ENCODE measurements at regions not wholly inside any gene's neighbourhood (a gene's known extent, or its start where the extent isn't known, plus 50 kb on each side); places are given as distances from the start of the nearest gene placed in this dataset.

- no peak for DNase-seq (ENCODE audit: low read depth, low spot score)
- no peak overlapping the region for H3K4me3 ChIP-seq (ENCODE audit: low read length)
Observed at GRCh38 chr22:49431551-49431950, 396.1 kb downstream of the BRD1 start.

- H3K4me3 ChIP-seq (ENCODE audit: low read length) = no peak overlapping the region
- no peak for DNase-seq (ENCODE audit: low read depth, low spot score)
Observed at GRCh38 chr22:49429066-49429465, 398.6 kb downstream of the BRD1 start.

DNA sequence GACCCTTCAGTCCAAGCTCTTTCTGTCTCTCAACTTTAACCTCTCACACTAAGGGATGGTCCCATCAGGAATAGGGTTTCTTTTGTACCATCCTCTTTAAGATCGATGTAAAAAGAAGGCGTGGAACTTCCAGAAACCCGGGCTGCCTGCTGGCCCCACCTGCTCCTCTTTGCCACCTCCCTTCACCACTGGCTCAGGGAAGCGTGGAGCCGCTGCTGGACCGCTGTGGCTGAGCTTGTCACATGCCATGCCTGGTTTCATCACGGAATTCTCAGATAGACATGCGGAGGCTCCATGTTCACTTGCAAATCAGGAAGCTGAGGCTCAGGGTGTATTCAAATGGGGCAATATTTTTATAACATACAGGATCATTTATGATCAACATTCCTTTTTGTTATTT is 399.7 kb downstream of the BRD1 start:
- H3K4me3 ChIP-seq (ENCODE audit: low read length) = no peak overlapping the region
- DNase-seq (ENCODE audit: low read depth, low spot score) = no peak

DNA sequence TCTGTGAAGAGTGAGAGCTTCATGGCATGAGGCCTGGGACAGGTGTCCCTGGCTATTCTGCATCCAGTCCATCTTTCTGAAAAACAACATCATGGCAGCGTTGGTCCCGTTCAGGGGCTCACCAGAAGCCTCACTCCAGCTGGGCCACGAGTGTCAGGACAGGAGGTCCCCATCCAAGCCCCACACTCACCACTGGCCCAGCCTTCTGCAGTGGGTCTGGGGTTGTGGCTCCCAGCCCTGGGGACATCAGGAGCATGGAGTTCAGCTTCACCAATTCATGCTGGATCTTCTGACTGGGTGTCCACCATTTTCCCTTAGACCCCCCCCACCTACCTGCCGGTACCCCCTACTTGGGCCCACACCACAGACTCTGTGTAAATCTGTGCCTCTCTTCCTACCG is 400.3 kb downstream of the BRD1 start:
- no peak for DNase-seq (ENCODE audit: low read depth, low spot score)
- no peak overlapping the region for H3K4me3 ChIP-seq (ENCODE audit: low read length)

DNA sequence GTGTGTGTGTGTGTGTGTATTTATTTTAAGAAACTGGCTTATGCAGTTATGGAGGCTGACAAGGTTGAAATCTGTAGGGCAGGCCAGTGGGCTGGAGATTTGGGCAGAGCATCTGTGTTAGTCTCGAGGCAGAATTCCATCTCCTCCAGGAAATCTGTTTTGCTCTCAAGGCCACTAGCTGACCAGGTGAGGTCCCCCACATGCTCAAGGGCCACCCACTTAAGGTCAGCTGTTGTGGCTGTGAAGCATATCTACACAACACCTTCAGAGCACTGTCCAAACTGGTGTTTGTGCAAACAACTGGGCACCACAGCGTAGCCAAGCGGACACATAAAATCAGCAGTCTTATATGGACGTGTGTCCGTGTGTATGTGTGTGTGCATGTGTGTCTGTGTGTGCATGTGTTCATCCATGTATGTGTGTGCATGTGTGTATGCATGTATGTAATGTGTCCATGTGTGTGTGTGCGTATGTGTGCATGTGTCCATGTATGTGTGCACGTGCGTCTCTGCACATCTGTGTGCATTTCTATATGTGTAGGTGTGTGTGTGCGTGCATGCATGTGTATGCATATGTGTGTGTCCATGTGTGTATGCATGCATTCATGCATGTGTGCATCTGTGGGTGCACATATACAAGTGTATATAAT is 400.9 kb downstream of the BRD1 start:
- no peak for DNase-seq (ENCODE audit: low read depth, low spot score)
- no peak overlapping the region for H3K4me3 ChIP-seq (ENCODE audit: low read length)

DNA sequence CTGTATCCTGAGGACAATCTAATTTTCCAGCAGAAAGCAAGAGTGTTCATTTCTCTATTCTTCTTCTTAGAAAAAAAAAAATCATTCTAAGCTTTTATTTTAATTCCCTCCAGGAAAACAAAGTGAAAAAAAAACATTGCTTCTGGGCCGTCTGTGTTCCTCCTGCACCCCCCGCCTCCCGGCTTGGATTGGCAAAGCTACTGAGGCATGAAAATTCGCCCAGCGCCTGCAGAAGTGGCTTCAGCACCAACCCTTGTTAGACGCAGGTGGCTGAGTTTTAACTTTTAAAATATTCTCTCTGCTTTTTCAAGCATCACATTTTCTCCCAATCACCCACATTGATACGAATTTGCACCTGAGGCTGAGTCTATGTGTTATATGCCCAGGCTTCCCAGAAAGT is 401.6 kb downstream of the BRD1 start:
- DNase-seq (ENCODE audit: low read depth, low spot score) = no peak
- H3K4me3 ChIP-seq (ENCODE audit: low read length) = no peak overlapping the region

DNA sequence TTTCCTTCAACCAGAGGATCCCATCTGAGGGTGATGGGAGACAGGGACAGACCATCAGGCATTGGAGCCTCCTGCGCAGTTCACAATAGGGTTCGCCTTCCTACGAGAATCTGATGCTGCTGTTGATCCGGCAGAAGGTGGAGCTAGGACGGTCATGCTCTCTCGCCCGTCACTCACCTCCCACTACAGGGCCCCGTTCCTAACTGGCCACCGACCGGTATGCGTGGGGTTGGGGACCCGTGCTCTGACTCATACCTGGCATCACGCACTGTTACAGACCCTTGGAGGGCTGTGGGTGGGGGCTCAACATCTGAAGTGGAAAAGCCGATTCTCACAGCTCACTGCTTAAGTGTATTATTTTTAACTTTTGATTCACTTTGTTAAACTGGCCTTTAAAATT is 402.3 kb downstream of the BRD1 start:
- no peak for DNase-seq (ENCODE audit: low read depth, low spot score)
- no peak overlapping the region for H3K4me3 ChIP-seq (ENCODE audit: low read length)

GRCh38 chr22:49424893-49425270 is 402.8 kb downstream of the BRD1 start:
- no peak overlapping the region for H3K4me3 ChIP-seq (ENCODE audit: low read length)
- no peak for DNase-seq (ENCODE audit: low read depth, low spot score)

DNA sequence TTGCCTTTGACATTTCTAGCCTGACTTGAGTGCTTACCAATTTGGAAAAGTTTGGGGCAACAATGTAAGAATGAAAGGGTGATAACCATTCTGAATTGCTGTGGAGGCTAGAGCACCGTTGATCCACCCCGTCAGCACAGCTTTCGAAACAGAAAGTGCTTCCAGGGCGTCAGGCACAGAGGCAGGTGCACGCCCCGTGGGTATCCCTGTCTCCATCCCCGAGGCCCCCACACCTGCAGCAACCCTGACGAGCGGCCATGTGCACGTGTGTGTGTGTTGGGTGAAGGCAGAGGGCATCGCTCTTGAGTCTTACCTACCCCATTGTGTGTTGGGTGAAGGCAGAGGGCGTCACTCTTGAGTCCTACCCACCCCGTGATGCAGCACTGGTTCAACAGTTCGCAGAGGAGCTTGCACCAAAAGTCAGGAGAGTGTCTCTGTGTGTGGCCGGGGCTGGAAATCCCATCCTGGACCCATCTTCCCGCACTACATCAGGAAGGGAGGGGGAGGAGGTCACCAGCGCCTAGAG is 404.5 kb downstream of the BRD1 start:
- DNase-seq (ENCODE audit: low read depth, low spot score) = no peak
- no peak overlapping the region; the same call in 1 of the 2 replicates for H3K4me3 ChIP-seq (ENCODE audit: low read length)

DNA sequence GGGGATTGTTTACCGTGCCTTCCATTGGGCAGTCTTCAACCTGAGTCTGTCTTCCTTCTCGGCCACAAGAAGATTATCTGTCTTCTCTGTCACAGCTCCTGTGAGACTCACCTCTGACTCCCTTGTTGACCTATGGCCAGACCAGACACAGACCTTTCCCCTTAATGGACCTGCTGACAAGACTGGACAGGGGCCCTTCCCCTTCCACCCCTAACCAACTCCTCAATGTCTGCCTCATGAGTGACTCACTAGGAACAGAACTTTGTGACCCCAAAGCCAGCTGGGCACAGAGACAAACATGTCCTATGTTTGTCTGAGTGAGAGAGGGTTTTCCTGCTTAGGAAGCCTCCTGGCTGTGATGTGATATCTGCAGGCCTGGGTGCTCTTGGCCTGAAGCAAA is 405.0 kb downstream of the BRD1 start:
- no peak overlapping the region for H3K4me3 ChIP-seq (ENCODE audit: low read length)
- DNase-seq (ENCODE audit: low read depth, low spot score) = no peak

DNA sequence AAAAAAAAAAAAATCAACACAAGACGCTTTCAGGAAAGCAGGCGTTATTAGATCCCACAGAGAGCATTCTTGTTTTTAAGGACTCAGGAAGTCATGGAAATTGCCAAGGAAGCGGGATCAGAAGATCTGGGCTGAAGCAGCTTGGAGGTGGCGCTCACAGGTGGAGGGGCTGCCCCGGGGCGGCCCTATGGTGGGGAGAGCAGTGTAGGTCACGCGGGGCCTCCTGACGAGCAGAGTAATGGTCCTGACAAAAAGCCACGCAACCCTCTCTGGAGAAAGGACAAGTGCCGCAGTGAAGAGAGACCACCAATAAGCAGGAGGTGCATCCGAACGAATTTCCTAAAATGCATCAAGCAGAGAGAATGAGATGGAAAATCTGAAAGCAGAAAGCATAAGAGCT is 407.0 kb downstream of the BRD1 start:
- no peak for DNase-seq (ENCODE audit: low read depth, low spot score)

GRCh38 chr22:49419661-49420060 is 408.0 kb downstream of the BRD1 start:
- DNase-seq (ENCODE audit: low read depth, low spot score) = no peak
- H3K4me3 ChIP-seq (ENCODE audit: low read length) = no peak overlapping the region

More for the DNA sequence above, 407.0 kb downstream of the BRD1 start:
- no peak overlapping the region for H3K4me3 ChIP-seq (ENCODE audit: low read length)

GRCh38 chr22:49418943-49419342 is 408.7 kb downstream of the BRD1 start:
- H3K4me3 ChIP-seq (ENCODE audit: low read length) = no peak overlapping the region
- no peak for DNase-seq (ENCODE audit: low read depth, low spot score)

GRCh38 chr22:49418341-49418894 is 409.3 kb downstream of the BRD1 start:
- DNase-seq (ENCODE audit: low read depth, low spot score) = no peak
- H3K4me3 ChIP-seq (ENCODE audit: low read length) = no peak overlapping the region

DNA sequence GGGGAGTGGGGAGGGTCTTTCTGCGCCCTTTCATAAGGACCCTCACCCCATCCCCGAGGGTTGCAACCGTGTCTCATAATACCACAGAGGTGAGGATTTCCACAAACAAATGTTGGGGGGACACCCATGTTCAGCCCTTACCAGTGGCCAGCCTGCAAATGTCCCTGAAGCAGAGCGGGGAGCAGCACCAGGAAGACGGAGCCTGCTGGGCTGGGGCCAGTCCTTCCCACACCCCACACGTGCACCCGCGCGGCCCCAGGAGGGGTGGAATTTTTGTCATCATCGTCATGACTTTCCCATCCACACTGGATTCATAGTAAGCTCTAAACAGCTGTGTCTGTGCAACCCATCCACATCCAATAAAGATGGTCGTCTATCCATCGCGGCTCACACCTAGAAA is 409.8 kb downstream of the BRD1 start:
- no peak overlapping the region for H3K4me3 ChIP-seq (ENCODE audit: low read length)

GRCh38 chr22:49417326-49417725 is 410.3 kb downstream of the BRD1 start:
- DNase-seq (ENCODE audit: low read depth, low spot score) = no peak
- H3K4me3 ChIP-seq (ENCODE audit: low read length) = no peak overlapping the region

More for the DNA sequence above, 409.8 kb downstream of the BRD1 start:
- DNase-seq (ENCODE audit: low read depth, low spot score) = no peak

DNA sequence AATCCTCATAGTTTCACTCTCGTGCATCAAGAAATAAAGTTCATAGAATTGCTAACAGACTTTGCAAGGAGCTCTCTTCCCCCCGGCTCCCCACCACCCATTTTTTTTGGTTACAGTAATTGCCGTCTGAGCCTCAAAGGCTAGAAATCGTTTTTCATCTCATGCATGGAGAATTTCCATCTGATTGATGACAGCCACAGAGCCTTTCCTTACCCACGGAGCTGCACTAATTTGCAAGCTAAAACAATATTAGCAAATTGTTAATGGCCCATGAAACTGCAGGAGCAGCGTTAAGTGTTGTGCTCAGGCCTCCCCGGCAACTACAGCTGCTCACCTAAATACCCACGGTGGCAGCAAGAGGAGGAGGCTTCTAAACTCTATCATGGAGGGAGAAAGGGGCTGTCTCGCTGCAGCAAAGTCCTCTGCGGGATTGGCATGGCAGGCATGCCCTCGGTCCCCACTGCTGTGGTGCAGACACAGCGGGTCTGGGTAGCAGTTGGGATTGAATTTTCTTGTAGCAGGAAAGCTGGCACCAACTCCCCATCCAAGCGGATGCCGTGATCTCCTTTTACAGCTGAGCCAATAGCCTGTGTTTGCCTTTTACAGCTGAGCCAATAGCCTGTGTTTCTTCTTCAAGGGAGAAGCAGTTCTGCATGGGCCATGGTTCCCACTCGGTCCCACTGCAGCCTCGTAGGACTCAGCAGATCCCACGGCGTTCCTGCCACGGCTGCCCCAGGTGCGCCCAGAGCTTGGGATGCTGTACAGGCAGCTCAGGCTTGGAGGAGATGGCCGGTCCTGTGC is 412.3 kb downstream of the BRD1 start:
- DNase-seq (ENCODE audit: low read depth, low spot score) = no peak
- H3K4me3 ChIP-seq (ENCODE audit: low read length) = no peak overlapping the region

DNA sequence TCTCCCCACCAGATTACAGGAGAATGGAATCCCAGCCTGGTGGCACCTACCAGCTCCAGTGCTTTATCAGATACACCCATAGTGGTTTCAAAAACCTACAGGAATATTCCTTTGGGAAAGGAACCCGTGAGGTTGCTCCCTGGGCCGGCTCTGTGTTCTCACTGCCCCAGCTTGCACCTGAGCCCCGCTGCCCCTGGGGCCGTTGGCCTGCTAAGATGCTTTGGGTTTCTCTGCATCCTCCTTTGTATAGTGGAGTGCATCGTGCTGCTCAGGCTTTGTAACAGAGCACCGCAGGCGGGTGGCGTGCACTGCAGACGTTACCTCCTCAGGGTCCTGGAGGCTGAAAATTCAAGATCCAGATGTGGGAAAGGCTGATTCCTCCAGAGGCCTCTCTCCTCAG is 414.1 kb downstream of the BRD1 start:
- H3K4me3 ChIP-seq (ENCODE audit: low read length) = no peak overlapping the region
- DNase-seq (ENCODE audit: low read depth, low spot score) = no peak

DNA sequence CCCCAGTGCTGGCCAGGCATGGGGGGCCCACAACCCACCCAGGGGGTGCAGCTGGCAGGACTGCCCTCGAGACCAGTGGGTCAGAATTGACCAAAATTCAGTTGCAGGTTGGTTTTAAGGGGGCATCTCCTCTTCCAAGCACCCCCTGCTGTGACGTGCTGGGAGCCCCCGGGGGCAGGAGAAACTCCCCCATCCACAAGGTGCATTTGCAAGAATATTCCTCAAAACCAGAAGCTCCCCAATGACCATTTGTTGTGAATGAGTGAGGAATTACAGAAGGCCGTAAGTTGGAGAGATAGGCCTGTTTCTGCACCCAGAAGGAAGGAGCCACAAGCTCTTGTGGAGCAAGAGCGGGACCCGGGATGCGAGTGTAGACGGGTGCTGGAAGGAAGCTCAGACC is 414.5 kb downstream of the BRD1 start:
- H3K4me3 ChIP-seq (ENCODE audit: low read length) = no peak overlapping the region
- no peak for DNase-seq (ENCODE audit: low read depth, low spot score)

DNA sequence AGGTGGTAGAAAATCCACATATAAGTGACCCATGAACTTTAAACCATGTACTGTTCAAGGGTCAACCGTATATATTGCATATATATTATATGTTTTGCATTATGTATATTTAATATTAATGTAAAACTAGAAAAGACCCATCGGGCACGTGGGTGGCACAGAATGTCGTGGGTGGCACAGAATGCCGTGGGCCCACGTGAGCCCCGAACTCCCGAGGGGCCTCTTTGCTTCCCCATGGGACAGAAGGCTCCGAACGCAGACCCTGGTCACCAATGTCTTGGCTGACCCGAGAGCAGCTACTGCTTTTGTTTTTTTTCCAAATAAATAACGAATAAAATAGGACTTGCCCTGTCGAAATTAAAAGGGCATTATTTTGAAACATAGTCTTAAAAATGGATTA is 415.4 kb downstream of the BRD1 start:
- no peak overlapping the region for H3K4me3 ChIP-seq (ENCODE audit: low read length)
- DNase-seq (ENCODE audit: low read depth, low spot score) = no peak

All from Jurkat, Clone E6-1 (cell line).